ENCODE measurements at regions not wholly inside any gene's neighbourhood (a gene's known extent, or its start where the extent isn't known, plus 50 kb on each side); places are given as distances from the start of the nearest gene placed in this dataset.

- no peaks in the 10 kb centered on the region for H3K27me3 ChIP-seq (ENCODE audit: control insufficient read depth in 2 of 2, insufficient read depth in 2 of 2, low read length in 2 of 2)
- no peak overlapping the region for H3K9ac ChIP-seq (ENCODE audit: low read depth in 1 of 2, low read length in 2 of 2)
- no peak overlapping the region for H3K27ac ChIP-seq (ENCODE audit: low read depth in 2 of 2, low read length in 2 of 2)
- peaks cover 0 to 10% of the 10 kb centered on the region in 2 donors for H3K9me3 ChIP-seq (ENCODE audit: control insufficient read depth in 2 of 2, low read length in 2 of 2)
- no peaks in the 10 kb centered on the region for H3K4me1 ChIP-seq (ENCODE audit: control insufficient read depth in 2 of 2, insufficient read depth in 2 of 2, low read length in 2 of 2)
- no peak overlapping the region for H3K4me3 ChIP-seq (ENCODE audit: low read length in 2 of 2)
- H3K36me3 ChIP-seq (ENCODE audit: control insufficient read depth in 2 of 2, insufficient read depth in 2 of 2, low read length in 2 of 2) = no peaks in the 10 kb centered on the region
Observed at GRCh38 chr12:30420561-30420960, 275.1 kb downstream of the IPO8 start.

GRCh38 chr12:30417697-30418231 lies 277.9 kb downstream of the IPO8 start:
- Histone ChIP-seq H3K27ac (ENCODE audit: low read depth in 2 of 2, low read length in 2 of 2) (no peak overlapping the region), H3K4me3 (ENCODE audit: low read length in 2 of 2) (no peak overlapping the region), H3K4me1 (ENCODE audit: control insufficient read depth in 2 of 2, insufficient read depth in 2 of 2, low read length in 2 of 2) (no peaks in the 10 kb centered on the region), H3K9ac (ENCODE audit: low read depth in 1 of 2, low read length in 2 of 2) (no peak overlapping the region), H3K27me3 (ENCODE audit: control insufficient read depth in 2 of 2, insufficient read depth in 2 of 2, low read length in 2 of 2) (no peaks in the 10 kb centered on the region), H3K36me3 (ENCODE audit: control insufficient read depth in 2 of 2, insufficient read depth in 2 of 2, low read length in 2 of 2) (no peaks in the 10 kb centered on the region), H3K9me3 (ENCODE audit: control insufficient read depth in 2 of 2, low read length in 2 of 2) (peaks cover 0 to 7% of the 10 kb centered on the region in 2 donors)

DNA sequence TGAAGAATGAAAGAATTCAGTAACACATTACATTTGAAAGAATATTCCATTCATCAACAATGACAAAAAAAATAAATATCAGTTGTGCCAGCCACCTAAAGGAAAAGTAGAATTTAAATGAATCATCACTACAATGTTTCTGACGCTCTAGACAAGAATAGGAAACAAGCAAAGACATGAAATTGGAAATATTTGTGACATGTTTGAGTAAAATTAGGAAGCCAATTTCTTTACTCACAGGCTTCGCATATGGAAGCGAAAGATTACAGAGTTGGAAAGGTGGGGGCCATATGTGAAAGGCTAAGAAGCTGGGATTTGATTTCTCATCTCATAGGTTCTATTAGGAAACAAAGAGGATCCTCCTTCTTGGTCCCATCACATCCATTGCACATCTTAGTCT lies 279.0 kb downstream of the IPO8 start:
- no peaks in the 10 kb centered on the region for H3K27me3 ChIP-seq (ENCODE audit: control insufficient read depth in 2 of 2, insufficient read depth in 2 of 2, low read length in 2 of 2)
- H3K9me3 ChIP-seq (ENCODE audit: control insufficient read depth in 2 of 2, low read length in 2 of 2) = peaks cover 0 to 10% of the 10 kb centered on the region in 2 donors
- no peak overlapping the region for H3K4me3 ChIP-seq (ENCODE audit: low read length in 2 of 2)
- no peaks in the 10 kb centered on the region for H3K4me1 ChIP-seq (ENCODE audit: control insufficient read depth in 2 of 2, insufficient read depth in 2 of 2, low read length in 2 of 2)
- H3K36me3 ChIP-seq (ENCODE audit: control insufficient read depth in 2 of 2, insufficient read depth in 2 of 2, low read length in 2 of 2) = no peaks in the 10 kb centered on the region
- no peak overlapping the region for H3K27ac ChIP-seq (ENCODE audit: low read depth in 2 of 2, low read length in 2 of 2)
- H3K9ac ChIP-seq (ENCODE audit: low read depth in 1 of 2, low read length in 2 of 2) = no peak overlapping the region

- Histone ChIP-seq H3K27ac (ENCODE audit: low read depth in 2 of 2, low read length in 2 of 2) (no peak overlapping the region), H3K4me3 (ENCODE audit: low read length in 2 of 2) (no peak overlapping the region), H3K27me3 (ENCODE audit: control insufficient read depth in 2 of 2, insufficient read depth in 2 of 2, low read length in 2 of 2) (no peaks in the 10 kb centered on the region), H3K9me3 (ENCODE audit: control insufficient read depth in 2 of 2, low read length in 2 of 2) (peaks cover 0 to 10% of the 10 kb centered on the region in 2 donors), H3K4me1 (ENCODE audit: control insufficient read depth in 2 of 2, insufficient read depth in 2 of 2, low read length in 2 of 2) (no peaks in the 10 kb centered on the region), H3K36me3 (ENCODE audit: control insufficient read depth in 2 of 2, insufficient read depth in 2 of 2, low read length in 2 of 2) (no peaks in the 10 kb centered on the region), H3K9ac (ENCODE audit: low read depth in 1 of 2, low read length in 2 of 2) (no peak overlapping the region)
Observed at GRCh38 chr12:30415777-30416176, 279.9 kb downstream of the IPO8 start.

- Histone ChIP-seq H3K27ac (ENCODE audit: low read depth in 2 of 2, low read length in 2 of 2) (no peak overlapping the region), H3K4me3 (ENCODE audit: low read length in 2 of 2) (no peak overlapping the region)
Observed at GRCh38 chr12:30414507-30414906, 281.2 kb downstream of the IPO8 start.

DNA sequence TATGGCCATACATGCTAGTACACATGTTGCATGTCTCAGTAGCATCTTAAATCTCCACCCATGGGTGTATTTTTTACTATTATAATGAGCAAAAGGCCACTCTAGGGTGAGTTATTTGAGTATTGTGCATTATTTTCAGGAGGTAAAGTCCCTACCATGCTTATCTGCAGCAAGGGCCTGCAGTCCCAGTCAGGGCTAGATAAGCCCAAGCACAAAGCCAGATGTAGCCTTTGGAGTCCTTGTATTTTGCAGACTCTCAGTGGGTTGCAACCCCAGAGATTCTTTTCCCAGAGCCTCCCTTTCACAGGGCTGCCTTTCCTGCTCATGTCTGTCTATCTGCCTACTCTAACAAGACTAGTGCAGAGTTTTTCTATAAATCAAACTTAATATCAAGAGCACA lies 295.3 kb downstream of the IPO8 start:
- Histone ChIP-seq H3K27ac (ENCODE audit: low read depth in 2 of 2, low read length in 2 of 2) (no peak overlapping the region), H3K4me1 (ENCODE audit: control insufficient read depth in 2 of 2, insufficient read depth in 2 of 2, low read length in 2 of 2) (no peaks in the 10 kb centered on the region), H3K9ac (ENCODE audit: low read depth in 1 of 2, low read length in 2 of 2) (no peak overlapping the region), H3K36me3 (ENCODE audit: control insufficient read depth in 2 of 2, insufficient read depth in 2 of 2, low read length in 2 of 2) (no peaks in the 10 kb centered on the region), H3K4me3 (ENCODE audit: low read length in 2 of 2) (no peak overlapping the region), H3K27me3 (ENCODE audit: control insufficient read depth in 2 of 2, insufficient read depth in 2 of 2, low read length in 2 of 2) (no peaks in the 10 kb centered on the region), H3K9me3 (ENCODE audit: control insufficient read depth in 2 of 2, low read length in 2 of 2) (no peaks in the 10 kb centered on the region)

More at GRCh38 chr12:30414507-30414906, 281.2 kb downstream of the IPO8 start:
- H3K36me3 ChIP-seq (ENCODE audit: control insufficient read depth in 2 of 2, insufficient read depth in 2 of 2, low read length in 2 of 2) = no peaks in the 10 kb centered on the region
- H3K9ac ChIP-seq (ENCODE audit: low read depth in 1 of 2, low read length in 2 of 2) = no peak overlapping the region
- no peaks in the 10 kb centered on the region for H3K4me1 ChIP-seq (ENCODE audit: control insufficient read depth in 2 of 2, insufficient read depth in 2 of 2, low read length in 2 of 2)
- peaks cover 0 to 10% of the 10 kb centered on the region in 2 donors for H3K9me3 ChIP-seq (ENCODE audit: control insufficient read depth in 2 of 2, low read length in 2 of 2)
- no peaks in the 10 kb centered on the region for H3K27me3 ChIP-seq (ENCODE audit: control insufficient read depth in 2 of 2, insufficient read depth in 2 of 2, low read length in 2 of 2)

DNA sequence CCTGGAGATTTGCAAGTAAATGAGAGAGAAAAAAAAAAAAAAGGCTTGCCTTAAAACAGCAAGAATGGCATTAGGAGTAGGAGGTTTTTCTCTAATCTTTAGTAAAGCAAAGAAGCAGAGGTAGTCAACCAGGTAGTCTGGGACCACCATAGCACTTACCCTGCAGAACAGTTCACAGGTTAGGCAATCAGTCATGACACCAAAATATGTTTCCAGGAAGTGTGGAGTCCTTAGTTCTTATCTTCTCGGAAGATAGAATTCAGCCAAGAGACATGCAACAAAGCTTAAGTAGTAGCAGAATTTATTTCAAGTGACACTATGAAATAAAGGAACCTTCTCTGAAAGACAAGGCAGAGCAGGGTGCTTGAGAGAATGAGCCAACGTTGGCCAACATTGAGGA lies 295.8 kb downstream of the IPO8 start:
- Histone ChIP-seq H3K9me3 (ENCODE audit: control insufficient read depth in 2 of 2, low read length in 2 of 2) (no peaks in the 10 kb centered on the region), H3K4me1 (ENCODE audit: control insufficient read depth in 2 of 2, insufficient read depth in 2 of 2, low read length in 2 of 2) (no peaks in the 10 kb centered on the region), H3K36me3 (ENCODE audit: control insufficient read depth in 2 of 2, insufficient read depth in 2 of 2, low read length in 2 of 2) (no peaks in the 10 kb centered on the region), H3K9ac (ENCODE audit: low read depth in 1 of 2, low read length in 2 of 2) (no peak overlapping the region), H3K4me3 (ENCODE audit: low read length in 2 of 2) (no peak overlapping the region), H3K27me3 (ENCODE audit: control insufficient read depth in 2 of 2, insufficient read depth in 2 of 2, low read length in 2 of 2) (no peaks in the 10 kb centered on the region), H3K27ac (ENCODE audit: low read depth in 2 of 2, low read length in 2 of 2) (no peak overlapping the region)

DNA sequence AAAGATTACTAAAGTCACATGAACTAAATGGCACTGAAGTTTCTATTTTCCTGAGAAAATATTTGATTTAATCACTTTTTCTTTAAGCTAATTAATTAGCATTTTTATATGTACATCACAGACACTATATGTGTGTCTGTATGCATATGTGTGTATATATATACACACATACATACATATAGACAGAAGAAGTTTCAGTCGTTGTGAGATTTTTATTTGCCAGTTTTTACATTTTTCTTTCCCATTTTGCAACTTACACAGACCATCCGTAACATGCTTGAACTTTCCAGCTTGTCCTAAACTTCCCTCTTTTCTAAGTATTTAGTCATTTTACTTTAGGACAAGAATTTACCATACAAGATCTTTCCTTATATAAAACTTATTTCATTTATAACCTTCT lies 299.1 kb downstream of the IPO8 start:
- no peaks in the 10 kb centered on the region for H3K36me3 ChIP-seq (ENCODE audit: control insufficient read depth in 2 of 2, insufficient read depth in 2 of 2, low read length in 2 of 2)
- H3K4me1 ChIP-seq (ENCODE audit: control insufficient read depth in 2 of 2, insufficient read depth in 2 of 2, low read length in 2 of 2) = no peaks in the 10 kb centered on the region

GRCh38 chr12:30395190-30395589 lies 300.5 kb downstream of the IPO8 start:
- Histone ChIP-seq H3K36me3 (ENCODE audit: control insufficient read depth in 2 of 2, insufficient read depth in 2 of 2, low read length in 2 of 2) (no peaks in the 10 kb centered on the region), H3K27me3 (ENCODE audit: control insufficient read depth in 2 of 2, insufficient read depth in 2 of 2, low read length in 2 of 2) (no peaks in the 10 kb centered on the region), H3K27ac (ENCODE audit: low read depth in 2 of 2, low read length in 2 of 2) (no peak overlapping the region), H3K4me3 (ENCODE audit: low read length in 2 of 2) (no peak overlapping the region), H3K9me3 (ENCODE audit: control insufficient read depth in 2 of 2, low read length in 2 of 2) (no peaks in the 10 kb centered on the region), H3K9ac (ENCODE audit: low read depth in 1 of 2, low read length in 2 of 2) (no peak overlapping the region), H3K4me1 (ENCODE audit: control insufficient read depth in 2 of 2, insufficient read depth in 2 of 2, low read length in 2 of 2) (no peaks in the 10 kb centered on the region)

More for the DNA sequence above, 299.1 kb downstream of the IPO8 start:
- Histone ChIP-seq H3K27me3 (ENCODE audit: control insufficient read depth in 2 of 2, insufficient read depth in 2 of 2, low read length in 2 of 2) (no peaks in the 10 kb centered on the region), H3K27ac (ENCODE audit: low read depth in 2 of 2, low read length in 2 of 2) (no peak overlapping the region), H3K9ac (ENCODE audit: low read depth in 1 of 2, low read length in 2 of 2) (no peak overlapping the region), H3K4me3 (ENCODE audit: low read length in 2 of 2) (no peak overlapping the region), H3K9me3 (ENCODE audit: control insufficient read depth in 2 of 2, low read length in 2 of 2) (no peaks in the 10 kb centered on the region)

- Histone ChIP-seq H3K36me3 (ENCODE audit: control insufficient read depth in 2 of 2, insufficient read depth in 2 of 2, low read length in 2 of 2) (no peaks in the 10 kb centered on the region), H3K9me3 (ENCODE audit: control insufficient read depth in 2 of 2, low read length in 2 of 2) (no peaks in the 10 kb centered on the region), H3K9ac (ENCODE audit: low read depth in 1 of 2, low read length in 2 of 2) (no peak overlapping the region), H3K27ac (ENCODE audit: low read depth in 2 of 2, low read length in 2 of 2) (no peak overlapping the region), H3K4me1 (ENCODE audit: control insufficient read depth in 2 of 2, insufficient read depth in 2 of 2, low read length in 2 of 2) (no peaks in the 10 kb centered on the region), H3K27me3 (ENCODE audit: control insufficient read depth in 2 of 2, insufficient read depth in 2 of 2, low read length in 2 of 2) (no peaks in the 10 kb centered on the region), H3K4me3 (ENCODE audit: low read length in 2 of 2) (no peak overlapping the region)
Observed at GRCh38 chr12:30391766-30392366, 303.8 kb downstream of the IPO8 start.

Measured in mucosa of rectum (tissue), 2 donors.